Middle frontal gyrus (tissue), 1 donor: ENCODE measurements at regions not wholly inside any gene's neighbourhood (a gene's known extent, or its start where the extent isn't known, plus 50 kb on each side); places are given as distances from the start of the nearest gene placed in this dataset.

Experiments
- DNase-seq: peaks from one replicate; pipeline ENCODE4 v3.0.0-alpha.2; 2015; ENCODE audit warnings: low spot score; ENCODE audit errors: extremely low spot score

- DNase-seq: no peak
These were observed 77.0 kb upstream of the PGRMC2 start for GRCh38 chr4:128364565-128364964.

DNA sequence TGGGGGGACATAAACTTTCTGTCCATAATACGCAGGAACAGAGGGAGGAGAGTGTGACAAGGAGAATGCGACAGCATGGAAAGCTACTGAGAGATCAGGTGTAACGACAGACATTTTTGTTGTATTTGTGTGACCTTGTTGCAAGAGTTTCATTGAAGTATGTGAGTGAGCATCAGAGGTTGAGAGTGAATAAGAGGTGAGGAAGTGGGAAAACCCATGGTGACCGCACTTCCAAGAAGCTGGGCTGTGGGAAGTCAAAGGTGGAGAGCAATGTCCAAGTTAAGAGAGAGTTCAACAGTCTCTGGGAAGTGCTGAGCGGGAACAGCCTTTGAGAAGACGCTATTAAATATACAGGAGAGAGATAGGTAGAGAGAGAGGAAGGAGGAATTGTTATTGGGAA lies 76.4 kb upstream of the PGRMC2 start:
- no peak for DNase-seq

GRCh38 chr4:128362760-128363159 lies 75.1 kb upstream of the PGRMC2 start:
- DNase-seq: no peak

GRCh38 chr4:128359422-128359821 lies 71.8 kb upstream of the PGRMC2 start:
- no peak for DNase-seq

- no peak for DNase-seq
These were observed 71.3 kb upstream of the PGRMC2 start for GRCh38 chr4:128358913-128359279.

DNA sequence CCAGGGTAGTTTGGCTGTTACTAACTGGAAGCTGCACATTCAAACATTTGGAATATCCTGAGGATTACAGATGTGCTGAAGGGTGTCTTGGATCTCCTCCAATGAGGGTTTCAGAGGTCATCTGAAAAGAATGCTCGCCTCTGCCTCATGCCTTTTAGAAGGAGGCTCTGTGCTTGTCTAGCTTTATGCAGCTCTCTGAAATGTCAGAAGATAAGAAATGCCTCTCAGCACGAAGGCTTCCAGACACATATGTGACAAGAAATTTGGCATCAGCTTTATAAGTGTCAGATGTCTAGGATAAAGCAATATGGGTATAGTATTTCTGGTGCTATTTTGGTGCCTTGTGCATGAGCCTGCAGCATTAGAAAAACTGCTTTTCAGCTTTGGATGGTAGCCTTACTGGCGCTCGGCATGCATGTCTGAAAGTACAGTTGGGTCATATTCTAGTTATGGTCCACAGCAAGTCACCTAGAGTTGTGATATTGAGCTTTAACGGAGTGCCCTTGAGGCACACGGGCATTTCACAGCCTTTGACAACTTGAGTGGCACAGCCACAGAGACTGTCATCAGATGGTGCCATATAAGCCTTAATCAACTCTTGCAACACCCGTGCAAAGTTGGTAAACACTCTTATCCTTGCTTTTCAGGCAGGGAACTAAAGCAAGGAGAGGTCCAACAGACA lies 70.8 kb upstream of the PGRMC2 start:
- DNase-seq: no peak

- no peak for DNase-seq
These were observed 69.7 kb upstream of the PGRMC2 start for GRCh38 chr4:128357286-128357685.

GRCh38 chr4:128355305-128355704 lies 67.7 kb upstream of the PGRMC2 start:
- DNase-seq: no peak

DNA sequence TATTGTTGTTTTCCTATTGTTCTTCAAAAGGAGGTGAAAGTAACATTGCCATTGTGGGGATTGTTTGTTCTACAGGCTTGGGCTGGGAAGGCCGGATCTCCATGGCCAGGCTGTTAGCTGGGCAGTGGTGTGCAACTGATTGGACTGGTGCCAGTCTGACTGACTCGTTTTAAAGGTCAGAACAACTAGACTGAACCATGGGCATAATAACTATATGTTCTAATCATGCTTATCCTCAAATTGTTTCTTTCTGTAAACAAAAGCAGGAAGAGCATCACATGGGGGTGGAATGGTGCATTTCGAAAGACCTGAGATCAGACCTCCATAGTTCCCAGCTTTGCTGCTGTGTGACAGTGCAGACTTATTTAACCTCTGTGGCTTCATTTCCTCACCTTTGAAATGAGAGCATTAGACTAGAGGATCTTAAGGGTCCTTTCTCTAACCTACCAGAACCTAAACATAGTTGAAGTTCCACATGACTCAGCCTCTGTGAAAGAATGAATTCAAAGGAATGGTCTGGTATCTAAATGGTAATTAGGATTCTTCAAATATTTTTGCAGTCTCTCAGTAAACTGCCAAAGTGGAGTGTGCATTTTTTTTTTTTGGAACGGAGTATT lies 66.7 kb upstream of the PGRMC2 start:
- DNase-seq: no peak

DNA sequence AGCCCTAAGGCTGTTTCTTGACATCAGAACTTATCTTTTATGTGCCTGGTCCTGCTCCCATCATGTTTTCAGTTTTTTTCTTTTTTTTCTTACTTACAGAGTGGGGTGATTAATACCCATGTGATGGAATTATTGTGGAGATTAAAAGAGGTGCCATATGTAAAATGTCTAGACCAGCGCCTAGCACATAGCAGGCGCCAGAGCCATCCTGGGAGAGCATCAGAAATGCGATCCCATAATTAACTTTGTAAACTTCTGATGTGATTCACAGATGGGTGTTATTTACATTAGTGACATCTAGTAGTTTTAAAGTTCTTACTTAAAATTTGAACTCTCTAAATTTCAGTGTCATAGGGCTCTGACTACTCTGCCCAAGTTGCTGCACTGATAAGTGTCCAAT lies 66.2 kb upstream of the PGRMC2 start:
- DNase-seq: no peak

DNA sequence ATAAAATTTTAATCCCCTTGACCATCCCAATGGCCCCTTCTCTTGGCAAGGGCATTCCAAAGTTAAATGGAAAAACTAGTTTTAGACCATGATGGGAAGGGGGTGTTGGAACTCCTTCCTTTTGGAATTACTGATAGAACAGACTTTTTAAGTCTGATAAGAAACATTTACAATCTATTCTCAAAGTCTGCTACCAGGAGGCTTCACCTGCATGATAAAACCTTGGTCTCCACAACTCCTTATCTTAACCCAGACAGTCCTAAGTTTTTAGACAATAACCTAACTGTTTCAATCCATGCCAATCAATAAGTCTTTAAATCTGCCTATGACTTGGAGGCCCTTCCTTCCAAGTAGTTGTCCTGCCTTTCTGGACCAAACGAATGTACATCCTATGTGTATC lies 63.9 kb upstream of the PGRMC2 start:
- DNase-seq: no peak

DNA sequence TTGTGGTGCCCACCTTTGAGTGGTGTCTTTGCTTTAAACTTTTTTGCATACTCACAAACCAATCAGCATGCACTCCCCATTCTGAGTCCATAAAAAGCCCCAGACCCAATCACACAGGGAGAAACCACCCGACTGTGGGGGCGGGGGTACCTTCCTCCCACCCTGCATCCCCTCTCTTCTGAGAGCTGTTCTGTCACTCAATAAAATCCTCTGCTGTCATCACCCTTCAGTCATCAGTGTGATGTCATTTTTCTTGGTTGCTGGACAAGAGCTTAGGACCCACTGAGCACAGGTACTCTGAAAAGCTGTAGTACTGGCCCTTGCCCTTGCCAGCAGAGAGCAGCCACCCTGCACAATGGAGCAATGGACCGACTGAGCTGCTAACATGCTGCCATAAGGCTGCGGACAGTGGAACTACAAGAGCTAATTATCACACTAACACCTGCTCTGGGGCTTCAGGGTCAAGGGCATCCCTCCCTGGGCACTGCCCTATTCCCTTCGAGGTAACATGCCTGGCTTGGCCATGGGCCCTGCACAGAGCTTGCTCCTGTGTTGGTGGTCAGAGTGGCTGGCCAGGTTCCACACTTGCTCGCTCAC lies 62.9 kb upstream of the PGRMC2 start:
- no peak for DNase-seq

- DNase-seq: no peak
These were observed 62.3 kb upstream of the PGRMC2 start for GRCh38 chr4:128349921-128350320.

GRCh38 chr4:128347930-128348660 lies 60.5 kb upstream of the PGRMC2 start:
- DNase-seq: no peak

GRCh38 chr4:128347175-128347868 lies 59.7 kb upstream of the PGRMC2 start:
- DNase-seq: no peak

DNA sequence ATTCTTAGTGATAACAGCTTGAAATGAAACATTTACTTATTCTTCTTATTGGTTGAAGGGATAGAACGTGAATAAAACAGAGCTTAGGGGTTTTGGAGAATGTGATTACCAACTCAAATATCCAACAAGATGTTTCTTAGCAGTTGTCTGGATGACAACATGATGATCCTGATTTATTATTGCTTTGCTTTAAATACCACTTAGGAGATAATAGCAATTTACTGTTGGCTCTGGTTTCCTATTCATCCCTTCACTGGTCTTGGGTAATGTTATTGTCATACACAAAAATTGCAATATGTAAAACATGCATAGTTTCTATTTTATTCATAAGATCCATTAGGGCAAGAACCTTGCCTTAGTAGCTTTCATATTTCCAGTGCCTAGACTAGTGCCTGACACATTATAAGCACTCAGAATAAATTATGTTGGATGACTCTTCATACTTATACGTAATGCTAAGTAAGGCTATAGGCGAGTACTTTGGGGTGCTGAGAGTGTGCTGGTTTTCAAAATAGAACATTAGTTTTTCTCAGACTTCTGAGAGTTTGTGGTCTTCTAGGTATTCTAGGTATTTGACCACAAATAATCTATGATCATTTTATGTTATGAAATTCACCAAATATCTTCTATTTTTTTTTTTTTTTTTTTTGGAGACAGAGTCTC lies 58.6 kb upstream of the PGRMC2 start:
- DNase-seq: no peak

DNA sequence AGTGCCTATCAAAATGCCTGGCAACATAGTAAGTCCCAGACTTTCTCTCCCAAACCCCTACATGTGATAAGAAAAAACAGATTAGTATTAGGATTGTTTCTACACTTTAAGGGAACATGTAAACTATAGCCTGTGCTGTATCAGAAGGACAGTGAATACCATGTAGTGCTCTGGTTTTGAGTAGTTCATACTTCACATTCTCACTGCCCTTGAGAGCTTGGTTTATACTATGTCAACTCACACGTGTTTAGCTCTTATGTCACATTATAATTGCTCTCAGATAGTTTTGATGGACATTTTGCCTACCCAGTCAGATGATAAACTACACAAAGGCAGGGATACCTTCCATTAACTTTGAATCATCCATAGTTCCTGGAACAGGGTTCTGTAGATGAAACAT lies 58.0 kb upstream of the PGRMC2 start:
- no peak for DNase-seq

DNA sequence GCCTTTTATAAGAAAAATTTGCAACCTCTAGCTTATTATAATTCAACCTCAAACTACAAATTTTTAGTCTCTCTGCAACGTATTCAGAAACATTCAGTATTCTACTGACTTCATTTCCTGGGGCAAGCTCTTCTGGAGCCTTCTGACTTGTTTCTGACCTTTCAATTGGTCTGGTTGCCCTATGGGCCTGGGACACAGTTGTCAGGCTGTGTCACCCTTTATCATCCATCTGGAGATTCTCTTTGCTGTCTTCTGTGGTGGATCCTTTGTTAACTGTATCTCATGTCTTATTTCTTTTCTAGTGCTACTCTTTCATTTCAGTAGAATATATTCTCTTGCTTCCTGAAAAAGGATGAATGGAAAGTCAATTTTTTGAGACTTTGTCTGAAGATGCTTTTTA lies 55.1 kb upstream of the PGRMC2 start:
- no peak for DNase-seq

DNA sequence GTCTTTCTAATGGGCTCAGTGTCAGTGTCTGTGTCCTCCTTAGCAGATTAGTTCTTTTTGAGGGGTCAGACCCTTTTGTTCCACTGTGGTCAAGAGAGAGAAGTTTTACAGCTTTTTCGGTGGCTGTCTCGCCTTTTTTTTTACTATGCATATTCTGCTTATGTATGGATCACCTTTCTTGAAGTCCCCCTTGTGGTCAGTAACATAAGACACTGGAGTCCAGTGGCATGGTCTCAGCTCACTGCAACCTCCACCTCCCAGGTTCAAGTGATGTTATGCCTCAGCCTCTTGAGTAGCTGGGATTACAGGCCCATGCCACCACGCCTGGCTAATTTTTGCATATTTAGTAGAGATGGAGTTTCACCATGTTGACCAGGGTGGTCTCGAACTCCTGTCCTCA lies 54.0 kb upstream of the PGRMC2 start:
- no peak for DNase-seq

DNA sequence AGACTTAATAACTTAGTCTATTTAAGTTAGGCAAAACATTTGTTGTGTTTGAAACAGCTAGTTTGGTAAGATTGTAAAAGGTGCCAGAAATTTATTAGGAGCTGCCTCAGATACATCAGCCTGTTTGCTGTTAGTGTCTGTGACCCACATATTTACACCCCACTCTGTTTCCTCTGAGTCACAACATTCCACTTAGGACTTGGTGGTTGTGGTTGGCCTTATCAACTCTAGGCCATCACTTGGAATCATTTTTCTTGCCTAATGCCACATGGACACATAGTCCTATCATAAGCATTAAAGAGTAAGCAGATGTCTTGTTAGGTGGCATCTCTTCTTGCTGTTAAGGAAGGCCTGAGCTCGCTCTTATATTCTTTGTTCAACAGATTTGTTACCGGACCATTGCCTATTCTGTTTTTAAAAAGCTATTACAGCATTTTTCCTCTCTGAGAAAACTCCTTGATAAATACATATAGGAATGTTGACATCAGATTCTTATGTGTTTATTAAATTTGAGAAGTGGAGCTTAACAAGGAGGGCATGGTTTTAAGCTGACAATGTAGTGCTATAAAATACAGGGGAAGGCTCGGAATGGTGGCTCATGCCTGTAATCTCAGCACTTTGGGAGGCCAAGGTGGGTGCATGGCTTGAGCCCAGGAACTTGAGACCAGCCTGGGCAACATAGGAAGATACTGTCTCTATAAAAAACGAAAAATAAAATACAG lies 51.2 kb upstream of the PGRMC2 start:
- DNase-seq: no peak

DNA sequence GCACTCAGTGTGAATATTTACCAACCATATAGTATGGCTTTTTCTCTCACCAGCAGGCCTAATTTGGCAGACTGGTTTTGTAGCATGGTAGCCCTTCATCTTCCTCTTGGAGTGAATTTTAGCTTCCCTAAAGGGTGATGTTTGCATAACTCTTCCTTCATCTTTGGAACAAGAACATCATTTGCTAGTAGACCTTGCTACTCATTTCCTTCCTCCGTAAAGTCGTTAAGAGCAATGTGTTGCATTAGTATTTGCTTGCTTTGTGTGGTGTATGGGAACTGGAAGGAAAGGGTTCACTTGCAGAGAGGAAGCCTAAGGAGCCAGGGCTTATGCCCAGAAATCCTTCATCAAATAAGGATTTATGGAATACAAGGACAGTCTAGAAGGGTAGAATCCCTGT lies 50.2 kb upstream of the PGRMC2 start:
- no peak for DNase-seq
